Fibroblast of lung (primary cell): ENCODE measurements at regions not wholly inside any gene's neighbourhood (a gene's known extent, or its start where the extent isn't known, plus 50 kb on each side); places are given as distances from the start of the nearest gene placed in this dataset.

Experiments
- CTCF ChIP-seq, 2 donors: IDR thresholded peaks in 1 of 2; conservative IDR thresholded peaks in 1 of 2; 1 replicate in 1 of 2; 2 replicates in 1 of 2; pipeline ENCODE4 v1.5.1; 2011 to 2012; ENCODE audit warnings: low read length in 2 of 2, control low read depth in 1 of 2, inconsistent platforms in 1 of 2, low read depth in 1 of 2, mild to moderate bottlenecking in 1 of 2
- EZH2 ChIP-seq: IDR thresholded peaks from 2 replicates; pipeline ENCODE4 v1.5.1; 2012; ENCODE audit warnings: low read length, control low read depth, mild to moderate bottlenecking; ENCODE audit errors: missing control alignments

DNA sequence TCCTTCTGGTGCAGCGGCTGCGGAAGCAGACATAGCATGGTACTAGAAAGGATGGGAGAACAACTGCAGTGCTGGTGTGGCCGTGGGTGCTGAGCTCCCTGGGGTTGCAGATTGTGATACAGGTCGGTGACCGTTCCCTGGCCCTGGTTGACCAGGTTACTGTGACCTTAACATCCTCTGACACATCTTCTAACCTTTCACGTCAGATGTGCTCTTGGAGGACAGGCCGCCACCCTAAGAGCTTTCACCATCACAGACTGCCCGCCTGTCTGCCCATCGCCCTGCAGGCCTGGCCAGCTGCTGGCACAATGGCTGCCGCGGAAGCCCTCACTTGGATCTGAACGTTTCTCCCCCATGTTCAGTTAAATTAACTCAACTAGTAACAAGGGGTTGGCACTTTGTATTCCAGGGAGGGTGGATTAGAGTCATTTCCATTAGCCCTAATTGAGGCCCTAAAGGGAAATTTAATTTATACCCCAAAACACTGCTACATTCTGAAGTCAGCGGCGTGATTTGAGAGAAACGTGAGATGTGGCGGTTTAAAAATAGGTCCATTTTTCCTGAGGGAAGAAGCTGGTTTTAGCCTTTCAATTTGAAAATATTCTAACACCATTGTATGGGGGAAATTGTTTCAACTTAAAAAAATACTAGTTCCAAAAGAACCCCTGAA is 443.9 kb upstream of the CDH4 start:
- TF ChIP-seq CTCF (conservative IDR thresholded peaks at IDR 0.05 in 1 of 2, IDR thresholded peaks at IDR 0.05 in 1 of 2; ENCODE audit: low read depth in 1 of 2, low read length in 2 of 2), result no peak
- TF ChIP-seq EZH2, result no peak
